GM23338 (cell line): ENCODE measurements at regions not wholly inside any gene's neighbourhood (a gene's known extent, or its start where the extent isn't known, plus 50 kb on each side); places are given as distances from the start of the nearest gene placed in this dataset.

Source experiments
- ATAC-seq: fragments of 200-7000 bp; cut with Tn5 transposase; 3 replicates; pipeline ENCODE4 v1.9.1; 2020
- DNase-seq: peaks from one replicate; pipeline ENCODE4 v3.0.0-alpha.2; 2015; ENCODE audit warnings: low spot score
- H2AFZ ChIP-seq: fragments of 200-600 bp; sonication (generic); 2 replicates; pipeline ENCODE4 v1.8.0; 2016; ENCODE audit warnings: antibody characterized with exemption, mild to moderate bottlenecking, moderate library complexity
- H3F3A ChIP-seq: fragments of 200-600 bp; sonication (generic); replicated peaks from 2 replicates; pipeline ENCODE4 v1.8.0; 2017; ENCODE audit warnings: antibody characterized with exemption, mixed run types, low read depth
- H3K27ac ChIP-seq: fragments of 200-600 bp; sonication (generic); 2 replicates; pipeline ENCODE4 v1.6.1; 2016; ENCODE audit warnings: low read depth
- H3K27me3 ChIP-seq: fragments of 200-600 bp; sonication (generic); 2 replicates; pipeline ENCODE4 v1.8.0; 2016; ENCODE audit warnings: mild to moderate bottlenecking, mixed run types, moderate library complexity; ENCODE audit not compliant: insufficient read depth
- H3K36me3 ChIP-seq: fragments of 200-600 bp; sonication (generic); 2 replicates; pipeline ENCODE4 v1.8.0; 2016; ENCODE audit warnings: mild to moderate bottlenecking; ENCODE audit not compliant: insufficient read depth
- H3K4me1 ChIP-seq: fragments of 200-600 bp; sonication (generic); 2 replicates; pipeline ENCODE4 v1.8.0; 2016; ENCODE audit warnings: mild to moderate bottlenecking, moderate library complexity; ENCODE audit not compliant: insufficient read depth
- H3K4me2 ChIP-seq: fragments of 200-600 bp; sonication (generic); 2 replicates; pipeline ENCODE4 v1.7.1; 2017; ENCODE audit warnings: mixed run types
- H3K4me3 ChIP-seq: fragments of 200-600 bp; sonication (generic); 2 replicates; pipeline ENCODE4 v1.6.1; 2016; ENCODE audit warnings: mixed run types
- H3K79me2 ChIP-seq: fragments of 200-600 bp; sonication (generic); replicated peaks from 2 replicates; pipeline ENCODE4 v1.8.0; 2017; ENCODE audit warnings: mild to moderate bottlenecking; ENCODE audit not compliant: insufficient read depth
- H3K9me2 ChIP-seq: fragments of 200-600 bp; sonication (generic); 2 replicates; pipeline ENCODE4 v1.8.0; 2017; ENCODE audit not compliant: insufficient read depth
- H4K20me1 ChIP-seq: fragments of 200-600 bp; sonication (generic); replicated peaks from 2 replicates; pipeline ENCODE4 v1.8.0; 2017; ENCODE audit warnings: mild to moderate bottlenecking; ENCODE audit not compliant: insufficient read depth
- H3K27ac Mint-ChIP-seq: 2 replicates; pipeline ENCODE4 v1.8.0; 2020; ENCODE audit warnings: inconsistent platforms, mild to moderate bottlenecking, moderate library complexity, mixed read lengths
- H3K27me3 Mint-ChIP-seq: 3 replicates; pipeline ENCODE4 v1.8.0; 2022; ENCODE audit warnings: low read depth, mild to moderate bottlenecking, moderate library complexity, mixed read lengths, inconsistent platforms; ENCODE audit not compliant: insufficient read depth, poor library complexity
- H3K36me3 Mint-ChIP-seq: 3 replicates; pipeline ENCODE4 v1.8.0; 2021; ENCODE audit warnings: low read depth, mild to moderate bottlenecking, inconsistent platforms, moderate library complexity, mixed read lengths
- H3K4me1 Mint-ChIP-seq: 3 replicates; pipeline ENCODE4 v1.8.0; 2020; ENCODE audit warnings: mild to moderate bottlenecking, inconsistent platforms, mixed read lengths
- H3K4me3 Mint-ChIP-seq: 3 replicates; pipeline ENCODE4 v1.8.0; 2021; ENCODE audit warnings: moderate library complexity, mild to moderate bottlenecking, inconsistent platforms, mixed read lengths
- H3K9me3 Mint-ChIP-seq: 3 replicates; pipeline ENCODE4 v1.8.0; 2020; ENCODE audit warnings: moderate library complexity, mild to moderate bottlenecking, inconsistent platforms, mixed read lengths
- STAT1 ChIP-seq: IDR thresholded peaks from one replicate; pipeline ENCODE4 v1.6.1; 2016; ENCODE audit warnings: antibody characterized with exemption; ENCODE audit not compliant: unreplicated experiment
- ZNF331 ChIP-seq: fragments of 250-450 bp; sonication (Bioruptor Pico); IDR thresholded peaks from 2 replicates; pipeline ENCODE4 v1.5.0; 2020; ENCODE audit warnings: low read depth, mild to moderate bottlenecking, moderate library complexity
- ZNF462 ChIP-seq: fragments of 250-450 bp; sonication (Bioruptor Pico); IDR thresholded peaks from 2 replicates; pipeline ENCODE4 v1.5.0; 2020; ENCODE audit warnings: mild to moderate bottlenecking, moderate library complexity
- TF ChIP-seq, protein P1 (sequence below): IDR thresholded peaks from one replicate; pipeline ENCODE4 v1.6.1; 2018; ENCODE audit warnings: antibody characterized with exemption; ENCODE audit not compliant: unreplicated experiment

- TF ChIP-seq ZNF462 (CRISPR knock-in tag) (no peak), STAT1 (no peak)
- TF ChIP-seq, protein P1, sequence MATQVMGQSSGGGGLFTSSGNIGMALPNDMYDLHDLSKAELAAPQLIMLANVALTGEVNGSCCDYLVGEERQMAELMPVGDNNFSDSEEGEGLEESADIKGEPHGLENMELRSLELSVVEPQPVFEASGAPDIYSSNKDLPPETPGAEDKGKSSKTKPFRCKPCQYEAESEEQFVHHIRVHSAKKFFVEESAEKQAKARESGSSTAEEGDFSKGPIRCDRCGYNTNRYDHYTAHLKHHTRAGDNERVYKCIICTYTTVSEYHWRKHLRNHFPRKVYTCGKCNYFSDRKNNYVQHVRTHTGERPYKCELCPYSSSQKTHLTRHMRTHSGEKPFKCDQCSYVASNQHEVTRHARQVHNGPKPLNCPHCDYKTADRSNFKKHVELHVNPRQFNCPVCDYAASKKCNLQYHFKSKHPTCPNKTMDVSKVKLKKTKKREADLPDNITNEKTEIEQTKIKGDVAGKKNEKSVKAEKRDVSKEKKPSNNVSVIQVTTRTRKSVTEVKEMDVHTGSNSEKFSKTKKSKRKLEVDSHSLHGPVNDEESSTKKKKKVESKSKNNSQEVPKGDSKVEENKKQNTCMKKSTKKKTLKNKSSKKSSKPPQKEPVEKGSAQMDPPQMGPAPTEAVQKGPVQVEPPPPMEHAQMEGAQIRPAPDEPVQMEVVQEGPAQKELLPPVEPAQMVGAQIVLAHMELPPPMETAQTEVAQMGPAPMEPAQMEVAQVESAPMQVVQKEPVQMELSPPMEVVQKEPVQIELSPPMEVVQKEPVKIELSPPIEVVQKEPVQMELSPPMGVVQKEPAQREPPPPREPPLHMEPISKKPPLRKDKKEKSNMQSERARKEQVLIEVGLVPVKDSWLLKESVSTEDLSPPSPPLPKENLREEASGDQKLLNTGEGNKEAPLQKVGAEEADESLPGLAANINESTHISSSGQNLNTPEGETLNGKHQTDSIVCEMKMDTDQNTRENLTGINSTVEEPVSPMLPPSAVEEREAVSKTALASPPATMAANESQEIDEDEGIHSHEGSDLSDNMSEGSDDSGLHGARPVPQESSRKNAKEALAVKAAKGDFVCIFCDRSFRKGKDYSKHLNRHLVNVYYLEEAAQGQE = no peak
These were observed 354.2 kb upstream of the ESRRG start (continued) for GRCh38 chr1:217077426-217077825.

DNA sequence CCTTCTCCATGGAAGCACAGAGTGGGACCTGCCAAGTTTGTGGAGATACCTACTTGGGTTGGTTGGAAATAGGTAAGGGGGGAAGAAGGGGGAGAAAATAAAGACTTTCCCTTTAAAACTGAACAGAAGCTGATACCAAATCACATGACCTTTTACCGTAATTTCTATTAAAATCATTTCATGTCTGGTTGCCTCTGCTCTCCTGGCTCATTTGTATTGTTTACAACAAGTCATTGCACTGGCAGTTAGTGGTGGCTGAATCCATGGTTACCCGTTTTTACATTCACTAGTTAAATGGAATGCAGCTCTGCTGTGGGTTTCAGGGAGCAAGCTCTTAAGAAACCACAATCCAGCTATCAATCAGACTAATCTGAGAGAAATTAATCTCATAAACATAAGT is 353.7 kb upstream of the ESRRG start:
- DNase-seq (peak; percentile 6), ATAC-seq (no peak)
- Mint-ChIP-seq H3K27ac (no peak overlapping the region), H3K36me3 (no peaks in the 10 kb centered on the region), H3K4me3 (no peak overlapping the region), H3K27me3 (no peaks in the 10 kb centered on the region), H3K9me3 (no peaks in the 10 kb centered on the region), H3K4me1 (peaks cover 13% of the 10 kb centered on the region; the same call in 2 of the 3 replicates)
- Histone ChIP-seq H4K20me1 (no peaks in the 10 kb centered on the region), H3K27ac (no peak overlapping the region), H3K9me2 (no peaks in the 10 kb centered on the region), H3K36me3 (no peaks in the 10 kb centered on the region), H3F3A (no peaks in the 10 kb centered on the region), H3K4me2 (no peak overlapping the region), H2AFZ (no peak overlapping the region), H3K27me3 (no peaks in the 10 kb centered on the region), H3K79me2 (no peaks in the 10 kb centered on the region), H3K4me1 (no peaks in the 10 kb centered on the region), H3K4me3 (no peak overlapping the region)
- TF ChIP-seq ZNF462 (CRISPR knock-in tag) (no peak), ZNF331 (CRISPR knock-in tag) (no peak)
